ENCODE measurements at regions not wholly inside any gene's neighbourhood (a gene's known extent, or its start where the extent isn't known, plus 50 kb on each side); places are given as distances from the start of the nearest gene placed in this dataset.

DNA sequence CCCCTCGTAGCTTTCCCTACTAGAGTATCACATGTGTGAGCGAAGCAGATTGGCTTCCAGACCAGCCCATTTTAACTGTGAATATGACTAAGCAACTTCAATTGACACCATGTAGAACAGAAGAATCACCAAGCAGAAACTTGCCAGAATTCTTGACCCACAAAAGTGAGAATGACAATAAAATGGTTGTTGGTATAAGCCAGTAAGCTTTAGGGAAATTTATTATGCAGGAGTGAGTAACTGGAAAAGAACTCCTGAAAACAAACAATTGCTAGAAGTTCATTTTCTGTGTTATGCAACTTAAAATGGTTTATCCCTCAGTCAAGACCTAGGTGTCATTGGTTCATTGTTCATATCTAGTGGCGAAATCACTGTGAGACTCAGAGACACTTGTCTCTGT is 303.1 kb downstream of the DMRT2 start:
- Histone ChIP-seq H3K36me3 (ENCODE audit: insufficient read depth, low read length) (no peaks in the 10 kb centered on the region), H3K27ac (ENCODE audit: low read depth in 1 of 2, low read length in 2 of 2) (no peak overlapping the region), H3K27me3 (ENCODE audit: control insufficient read depth in 1 of 2, insufficient read depth in 2 of 2, low read length in 2 of 2) (no peaks in the 10 kb centered on the region), H3K4me1 (ENCODE audit: insufficient read depth, low read length) (no peaks in the 10 kb centered on the region), H3K4me3 (ENCODE audit: low read length) (no peak overlapping the region), H3K9me3 (ENCODE audit: control insufficient read depth in 1 of 2, insufficient read depth in 1 of 2, low read length in 2 of 2) (no peaks in the 10 kb centered on the region)
- Mint-ChIP-seq H3K27ac (no peak overlapping the region), H3K27me3 (no peaks in the 10 kb centered on the region), H3K4me3 (no peak overlapping the region), H3K4me1 (ENCODE audit: low read depth) (no peaks in the 10 kb centered on the region), H3K9me3 (no peaks in the 10 kb centered on the region), H3K36me3 (ENCODE audit: low read depth) (no peaks in the 10 kb centered on the region)
- ATAC-seq (ENCODE audit: poor library complexity) (no peak), DNase-seq (no peak)
- CTCF ChIA-PET, result no interaction called here
- TF ChIP-seq CTCF (IDR thresholded peaks at IDR 0.05), result no peak
- POLR2A ChIA-PET, result no interaction called here
- intact Hi-C loops (cut with DNase I, micrococcal nuclease), result no loop called here

- Mint-ChIP-seq H3K36me3 (ENCODE audit: low read depth) (no peaks in the 10 kb centered on the region), H3K4me1 (ENCODE audit: low read depth) (no peaks in the 10 kb centered on the region), H3K4me3 (no peak overlapping the region), H3K27me3 (no peaks in the 10 kb centered on the region), H3K27ac (no peak overlapping the region), H3K9me3 (no peaks in the 10 kb centered on the region)
- no peak for DNase-seq
- CTCF ChIA-PET, result no interaction called here
- POLR2A ChIA-PET, result no interaction called here
- H3K36me3 ChIP-seq (ENCODE audit: insufficient read depth, low read length), result no peaks in the 10 kb centered on the region
- H3K9me3 ChIP-seq (ENCODE audit: control insufficient read depth in 1 of 2, insufficient read depth in 1 of 2, low read length in 2 of 2), result no peaks in the 10 kb centered on the region
- no peaks in the 10 kb centered on the region for H3K4me1 ChIP-seq (ENCODE audit: insufficient read depth, low read length)
- no peak overlapping the region for H3K4me3 ChIP-seq (ENCODE audit: low read length)
- no peak overlapping the region for H3K27ac ChIP-seq (ENCODE audit: low read depth in 1 of 2, low read length in 2 of 2)
- no peak for TF ChIP-seq CTCF (IDR thresholded peaks at IDR 0.05)
- ATAC-seq (ENCODE audit: poor library complexity), result no peak
- intact Hi-C loops (cut with DNase I, micrococcal nuclease), result no loop called here
- H3K27me3 ChIP-seq (ENCODE audit: control insufficient read depth in 1 of 2, insufficient read depth in 2 of 2, low read length in 2 of 2), result no peaks in the 10 kb centered on the region
Observed at GRCh38 chr9:1354086-1354485, 303.9 kb downstream of the DMRT2 start.

DNA sequence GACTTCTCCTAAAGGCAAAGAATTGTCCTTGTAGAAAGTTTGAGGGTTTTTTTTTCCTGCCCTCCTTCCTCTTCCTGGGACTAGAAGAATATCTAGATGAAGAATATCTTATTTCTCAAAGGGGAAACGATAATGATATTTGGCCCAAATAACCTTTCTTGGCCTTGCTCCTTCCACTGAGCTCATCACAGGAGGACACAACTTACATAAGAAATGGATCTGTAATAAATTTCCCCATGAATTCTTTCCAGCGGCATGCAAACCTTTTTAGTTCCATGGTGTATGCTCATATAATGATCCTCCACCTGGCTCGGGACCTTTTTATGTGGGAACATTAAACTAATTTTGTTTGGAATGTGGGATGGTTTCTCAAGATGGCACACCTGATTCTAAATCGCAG is 304.4 kb downstream of the DMRT2 start:
- H3K4me1 Mint-ChIP-seq (ENCODE audit: low read depth), result no peaks in the 10 kb centered on the region
- no peak overlapping the region for H3K27ac Mint-ChIP-seq
- ChIA-PET POLR2A (no interaction called here), CTCF (no interaction called here)
- Histone ChIP-seq H3K4me3 (ENCODE audit: low read length) (no peak overlapping the region), H3K27ac (ENCODE audit: low read depth in 1 of 2, low read length in 2 of 2) (no peak overlapping the region), H3K27me3 (ENCODE audit: control insufficient read depth in 1 of 2, insufficient read depth in 2 of 2, low read length in 2 of 2) (no peaks in the 10 kb centered on the region), H3K36me3 (ENCODE audit: insufficient read depth, low read length) (no peaks in the 10 kb centered on the region), H3K4me1 (ENCODE audit: insufficient read depth, low read length) (no peaks in the 10 kb centered on the region), H3K9me3 (ENCODE audit: control insufficient read depth in 1 of 2, insufficient read depth in 1 of 2, low read length in 2 of 2) (no peaks in the 10 kb centered on the region)
- intact Hi-C loops (cut with DNase I, micrococcal nuclease), result no loop called here
- no peaks in the 10 kb centered on the region for H3K27me3 Mint-ChIP-seq
- H3K36me3 Mint-ChIP-seq (ENCODE audit: low read depth), result no peaks in the 10 kb centered on the region
- H3K4me3 Mint-ChIP-seq, result no peak overlapping the region
- TF ChIP-seq CTCF (IDR thresholded peaks at IDR 0.05), result no peak
- no peaks in the 10 kb centered on the region for H3K9me3 Mint-ChIP-seq
- DNase-seq (no peak), ATAC-seq (ENCODE audit: poor library complexity) (no peak)
